ENCODE measurements at regions not wholly inside any gene's neighbourhood (a gene's known extent, or its start where the extent isn't known, plus 50 kb on each side); places are given as distances from the start of the nearest gene placed in this dataset.

DNA sequence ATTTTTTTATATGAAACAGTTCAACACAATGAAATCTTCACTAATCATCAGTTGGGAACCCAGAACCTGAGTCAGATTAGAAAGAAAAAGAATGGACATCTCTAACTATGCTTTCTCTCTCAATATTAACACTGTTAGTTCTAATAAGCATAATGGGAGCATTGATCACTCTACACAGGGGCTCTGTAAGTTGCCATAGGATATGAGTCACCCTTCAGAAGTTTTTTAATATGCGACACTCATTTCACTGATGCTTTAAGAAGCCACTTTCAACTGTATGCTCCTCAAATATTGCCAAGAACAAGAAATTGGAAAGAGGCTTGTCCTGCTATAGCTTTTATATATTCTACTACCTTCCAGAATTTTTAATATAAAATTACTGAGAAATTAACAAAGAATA, 187.0 kb downstream of the AASDH start:
- DNase-seq, result no peak

DNA sequence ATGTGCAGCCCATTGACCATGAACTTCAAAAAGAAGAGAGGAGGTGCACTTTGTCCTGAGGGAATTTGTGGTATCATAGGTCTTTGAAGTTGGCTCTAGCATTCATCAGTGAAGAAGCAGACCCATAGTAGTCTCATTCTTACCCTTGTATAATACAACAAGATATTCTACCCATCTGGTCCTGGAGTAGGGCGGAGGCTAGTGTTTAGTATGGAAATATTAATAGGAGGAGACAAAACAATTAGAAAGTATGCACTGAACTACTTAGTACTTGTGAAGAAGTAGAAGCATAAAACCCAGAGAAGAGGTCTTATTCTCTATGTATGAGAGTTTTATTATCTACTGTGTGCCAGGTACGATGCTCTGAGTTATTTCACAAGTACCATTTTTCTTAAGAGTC, 189.0 kb downstream of the AASDH start:
- no peak for DNase-seq

DNA sequence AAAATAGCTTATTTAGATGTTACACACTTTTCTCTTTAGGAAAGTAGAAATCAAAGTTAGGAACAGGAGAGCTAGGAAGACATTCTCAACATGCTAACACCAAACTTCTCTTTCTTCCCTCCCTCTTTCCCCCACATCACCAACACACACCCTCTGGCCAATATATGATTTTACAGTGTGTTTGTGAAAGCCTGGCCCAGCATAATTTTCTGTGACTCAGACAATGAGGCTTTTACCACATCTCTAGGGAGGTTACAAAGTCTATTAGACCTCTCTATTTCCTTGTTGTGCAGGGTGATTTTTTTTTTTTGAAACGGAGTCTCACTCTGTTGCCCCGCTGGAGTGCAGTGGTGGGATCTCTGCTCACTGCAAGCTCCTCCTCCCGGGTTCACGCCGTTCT, 189.9 kb downstream of the AASDH start:
- DNase-seq, result no peak

DNA sequence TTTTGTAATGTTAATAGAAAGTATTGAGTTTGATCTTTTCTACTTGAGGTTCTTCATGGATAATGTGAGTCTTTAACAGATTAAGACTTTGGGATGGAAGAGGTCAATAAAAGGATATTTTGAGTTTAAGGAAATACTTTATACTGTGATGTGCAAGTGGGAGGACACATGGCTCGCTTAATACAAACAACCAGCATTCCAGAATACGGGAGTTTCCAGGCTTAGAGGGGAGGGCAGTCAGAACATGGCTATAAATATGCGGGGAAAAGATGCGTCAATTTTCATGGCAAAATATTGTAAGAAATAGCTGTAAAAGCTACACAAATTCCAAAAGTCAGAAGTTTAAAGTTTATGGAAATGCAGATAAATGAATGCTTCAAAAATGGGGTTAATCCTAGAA, 192.3 kb downstream of the AASDH start:
- DNase-seq, result no peak

DNA sequence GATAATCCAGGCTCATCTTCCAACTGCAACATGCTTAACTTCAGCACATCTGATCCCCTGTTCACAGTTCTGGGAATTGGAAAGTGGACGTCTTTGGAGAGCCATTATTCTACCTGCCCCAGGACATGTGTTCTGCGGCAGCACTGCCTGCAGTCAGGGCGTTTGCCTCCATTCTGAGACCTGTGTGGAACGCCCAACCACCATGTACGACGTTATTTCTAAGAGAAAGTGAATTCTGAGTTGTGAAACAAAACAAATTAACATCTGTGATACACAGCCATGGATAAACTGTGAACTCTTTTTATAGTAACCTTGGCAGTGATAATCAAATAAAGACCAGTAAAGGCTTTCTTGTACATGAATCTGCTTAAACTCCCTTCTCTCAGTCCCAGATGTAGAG, 195.8 kb downstream of the AASDH start:
- no peak for DNase-seq

DNA sequence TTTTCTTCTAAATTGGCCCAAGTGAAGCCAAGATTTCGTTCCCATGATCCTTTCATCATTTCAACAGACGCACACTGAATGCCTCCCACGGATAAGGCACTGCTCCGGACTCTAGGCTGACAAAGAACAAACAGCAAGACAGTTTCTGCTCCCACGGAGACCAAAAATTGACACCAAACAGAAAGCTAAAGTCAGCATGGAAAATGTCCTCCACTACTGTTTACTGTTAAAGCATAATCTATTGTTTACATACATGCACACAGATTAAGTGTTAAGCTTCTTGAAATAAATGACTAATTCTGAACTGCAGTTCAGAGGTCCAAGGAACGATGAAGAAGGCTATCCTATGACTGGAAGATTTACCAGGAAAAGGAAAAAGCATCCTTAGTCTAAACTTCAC, 199.6 kb downstream of the AASDH start:
- no peak for DNase-seq

DNA sequence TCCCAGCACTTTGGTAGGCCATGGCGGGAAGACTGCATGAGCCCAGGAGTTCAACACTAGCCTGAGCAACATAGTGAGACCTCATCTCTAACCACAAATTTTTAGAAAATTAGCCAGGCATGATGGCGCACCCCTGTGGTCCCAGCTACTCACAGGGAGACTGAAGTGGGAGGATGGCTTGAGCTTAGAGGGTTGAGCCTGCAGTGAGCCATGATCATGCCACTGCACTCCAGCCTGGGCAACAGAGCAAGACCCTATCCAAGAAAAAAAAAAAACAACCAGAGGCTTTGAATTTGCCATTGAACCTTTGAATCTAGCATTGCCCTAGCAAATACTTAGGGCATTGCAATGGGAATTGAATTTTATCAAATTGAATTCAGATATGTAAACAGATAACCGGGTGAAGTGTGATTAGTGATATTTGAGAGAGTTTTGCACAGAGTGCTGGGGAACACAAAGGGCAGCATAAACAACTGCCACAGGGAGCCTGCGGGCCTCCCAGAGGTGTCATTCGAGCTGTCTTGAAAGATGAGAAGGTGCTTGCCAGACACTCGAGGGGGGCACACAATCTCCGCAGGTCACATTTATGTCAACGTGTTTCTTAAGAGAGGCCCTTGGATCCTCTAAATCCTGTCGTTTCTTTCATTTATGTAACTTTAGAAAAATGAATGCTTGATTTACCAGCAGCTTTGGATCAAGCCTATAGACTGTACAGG, 200.3 kb downstream of the AASDH start:
- DNase-seq, result no peak

DNA sequence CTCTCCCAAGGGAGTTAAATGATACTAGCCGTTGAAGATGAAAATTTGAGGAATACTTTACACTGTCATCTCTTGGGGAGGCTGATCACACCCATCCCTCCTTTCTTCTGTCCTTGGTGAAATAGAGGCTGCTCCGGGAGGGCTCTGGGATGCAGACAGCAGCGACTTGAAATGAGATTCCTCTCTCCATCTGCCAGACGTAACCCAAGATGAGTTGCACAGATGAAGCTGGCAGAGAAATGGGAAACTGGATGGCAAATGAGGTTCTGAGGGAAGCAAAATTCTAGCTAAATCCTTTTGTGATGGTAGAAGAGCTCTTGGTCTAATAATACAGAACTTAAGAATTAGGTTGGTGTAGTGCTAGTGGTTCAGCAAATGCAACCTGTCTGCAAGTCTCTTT, 201.4 kb downstream of the AASDH start:
- DNase-seq, result no peak

DNA sequence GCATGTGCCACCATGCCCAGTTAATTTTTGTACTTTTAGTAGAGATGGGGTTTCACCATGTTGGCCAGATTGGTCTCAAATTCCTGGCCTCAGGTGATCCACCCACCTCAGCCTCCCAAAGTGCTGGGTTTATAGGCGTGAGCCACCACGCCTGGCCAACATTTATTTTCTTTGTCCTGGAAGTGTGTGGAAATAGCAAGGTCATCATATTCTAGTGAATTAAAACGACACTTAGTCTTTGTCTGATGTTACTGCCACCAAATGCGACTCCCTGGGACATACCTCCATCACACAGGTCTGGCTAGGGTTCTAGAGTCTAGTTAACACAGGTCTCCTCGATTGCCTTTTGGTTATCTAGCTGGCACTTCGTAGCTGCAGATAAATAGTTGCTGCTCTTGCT, 203.1 kb downstream of the AASDH start:
- no peak for DNase-seq

DNA sequence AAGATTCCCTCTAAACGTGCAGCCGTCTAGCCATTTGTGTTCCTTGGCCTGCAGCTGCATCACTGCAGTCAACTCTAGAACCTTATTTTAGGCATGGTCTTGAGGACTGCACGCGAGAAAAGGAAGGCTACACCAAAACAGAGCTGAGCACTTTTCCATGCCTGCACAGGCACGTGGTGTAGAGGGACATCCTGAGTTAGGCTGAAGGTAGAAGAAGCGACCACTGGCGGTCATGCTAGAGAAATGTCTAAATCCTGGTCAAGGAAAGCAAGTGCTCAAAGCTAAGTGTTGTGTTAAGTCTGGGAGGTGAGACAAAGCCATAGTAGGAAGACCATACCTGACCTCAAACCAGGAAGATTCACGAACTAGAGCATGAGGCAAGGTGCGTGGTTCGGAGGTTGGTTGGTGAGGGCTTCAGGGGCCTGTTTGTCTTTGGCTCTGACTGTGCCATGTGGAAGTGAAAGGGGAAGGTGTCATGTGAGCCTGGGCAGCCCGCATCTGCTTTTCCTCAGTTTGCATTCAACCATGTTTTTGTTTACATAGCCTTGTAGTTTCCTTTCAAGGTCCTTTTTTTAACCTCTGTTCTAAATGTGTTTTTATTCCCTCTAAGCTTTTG, 203.8 kb downstream of the AASDH start:
- DNase-seq, result no peak

DNA sequence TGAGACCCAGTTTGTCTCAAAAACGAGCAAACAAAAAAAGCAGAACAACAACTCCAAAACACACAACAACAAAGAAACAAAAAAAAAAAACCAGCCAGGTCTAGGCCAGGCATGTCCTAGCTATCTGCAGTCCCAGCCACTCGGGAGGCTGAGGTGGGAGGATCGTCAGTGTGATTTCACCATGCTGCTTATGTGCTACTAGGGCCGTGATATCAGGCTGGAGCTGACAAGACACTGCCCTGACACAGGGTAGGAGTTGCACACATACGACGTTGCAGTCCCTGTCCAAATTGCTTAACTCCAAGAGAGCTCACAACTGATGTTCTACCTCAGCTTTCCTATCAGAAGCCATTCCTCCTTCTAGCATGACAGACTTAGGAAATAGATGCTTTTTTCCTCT, 204.9 kb downstream of the AASDH start:
- no peak for DNase-seq

DNA sequence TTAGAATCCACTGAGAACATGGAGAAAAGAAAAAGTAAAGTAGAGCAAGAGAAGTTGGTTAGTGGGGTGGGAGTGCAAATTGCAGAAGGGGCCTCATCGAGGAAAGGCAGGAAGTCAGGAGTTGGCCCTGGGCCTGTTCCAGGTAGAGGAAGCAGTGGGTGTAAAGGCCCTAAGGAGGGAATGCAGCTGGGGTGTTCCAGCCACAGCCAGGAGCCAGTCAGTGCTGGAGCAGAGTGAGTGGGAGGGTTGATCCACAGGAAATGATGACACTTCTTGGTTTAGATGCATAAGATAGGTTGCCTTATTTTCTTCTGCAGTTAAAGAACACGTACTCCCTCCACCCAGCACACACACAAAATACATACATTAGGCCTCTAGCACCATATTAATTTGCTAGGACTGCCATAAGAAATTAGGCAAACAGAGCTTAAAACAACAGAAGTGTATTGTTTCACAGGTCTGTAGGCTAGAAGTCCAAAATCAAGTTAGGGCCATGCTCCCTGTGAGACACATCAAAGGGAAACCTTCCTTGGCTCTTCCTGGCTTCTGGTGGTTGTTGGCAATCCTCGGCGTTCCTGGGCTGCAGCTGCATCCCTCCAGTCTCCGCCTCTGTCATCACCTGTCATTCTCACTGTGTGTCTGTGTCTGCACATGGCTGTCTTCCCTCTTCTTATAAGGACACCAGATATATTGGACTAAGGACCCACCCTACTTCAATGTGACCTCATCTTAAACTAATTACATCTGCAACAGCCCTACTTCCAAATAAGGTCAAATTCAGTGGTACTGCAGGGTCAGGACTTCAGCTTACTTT, 205.9 kb downstream of the AASDH start:
- DNase-seq, result no peak

DNA sequence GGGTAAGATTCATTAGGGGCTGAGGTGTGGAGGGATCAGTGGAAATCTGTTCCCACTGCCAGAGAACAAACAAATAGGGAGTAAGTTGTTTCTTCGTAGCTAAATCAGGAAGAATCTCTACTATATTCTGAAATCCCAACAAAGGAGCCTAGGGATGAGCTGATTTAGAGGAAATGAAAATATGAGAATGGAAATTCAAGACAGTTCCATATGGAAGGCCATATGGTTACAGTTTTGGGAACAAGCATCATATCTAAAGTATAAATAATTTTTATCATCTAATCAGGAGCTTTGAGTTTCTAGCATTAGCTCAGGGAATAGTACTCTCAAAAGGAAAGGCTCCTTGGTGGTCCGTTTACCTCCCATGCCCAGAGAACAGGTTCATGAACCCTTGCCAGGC, 218.2 kb downstream of the AASDH start:
- no peak for DNase-seq

DNA sequence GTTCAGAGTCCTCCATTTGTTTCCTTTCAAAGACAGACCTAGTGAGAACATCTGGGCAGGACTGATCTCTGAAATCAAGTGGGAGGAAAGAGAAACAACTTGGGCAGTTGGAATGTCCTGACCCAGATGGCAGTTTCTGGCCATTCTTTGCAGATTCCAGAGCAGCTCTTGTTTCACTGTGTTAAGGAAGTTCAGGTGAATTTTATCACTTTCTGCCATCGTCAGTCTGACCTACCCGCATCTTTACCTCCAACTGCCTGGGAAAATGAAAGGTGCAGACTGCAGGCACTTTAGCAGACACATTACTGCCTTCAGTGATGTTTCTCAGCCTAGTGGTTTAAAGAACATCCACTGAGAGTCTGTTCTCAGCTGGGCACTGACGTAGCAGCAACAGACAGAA, 216.2 kb downstream of the CEP135 start:
- no peak for DNase-seq

DNA sequence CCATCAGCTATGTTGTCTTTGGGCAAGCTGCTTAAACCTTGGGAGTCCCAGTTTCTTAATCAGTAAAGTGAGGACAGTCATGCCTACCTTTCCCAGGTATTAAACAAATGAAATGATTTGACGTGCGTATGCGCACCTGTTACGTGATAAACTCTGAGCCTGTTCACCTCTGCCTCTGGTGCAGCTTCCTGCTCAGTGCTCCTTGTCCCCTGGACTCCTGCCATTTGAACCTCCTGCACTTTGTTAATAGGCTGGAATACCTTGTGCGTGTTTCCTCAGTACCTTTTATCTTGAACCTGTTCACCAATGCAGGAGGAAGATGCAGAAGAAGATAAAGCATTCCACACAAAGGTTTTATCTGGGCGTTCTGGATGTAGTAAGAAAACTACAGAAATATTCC, 211.9 kb downstream of the CEP135 start:
- no peak for DNase-seq

DNA sequence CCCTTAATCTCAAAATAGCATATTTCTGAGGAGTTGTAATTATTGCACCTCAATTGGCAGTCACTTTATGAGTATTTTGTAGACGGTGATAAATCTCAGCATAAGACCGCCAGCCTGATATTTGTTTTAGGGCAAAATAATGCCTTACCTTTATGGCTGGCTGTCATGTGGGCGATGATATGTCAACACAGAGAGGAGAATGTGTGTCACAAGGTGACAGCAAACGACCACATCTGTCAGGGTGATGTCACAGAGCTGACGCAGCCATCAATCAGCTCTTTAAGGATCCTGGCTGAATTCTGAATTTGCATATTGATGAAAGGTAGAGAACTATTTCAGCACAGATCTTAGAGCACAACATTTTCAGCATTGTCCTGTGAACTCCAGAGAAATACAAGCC, 209.7 kb downstream of the CEP135 start:
- no peak for DNase-seq

DNA sequence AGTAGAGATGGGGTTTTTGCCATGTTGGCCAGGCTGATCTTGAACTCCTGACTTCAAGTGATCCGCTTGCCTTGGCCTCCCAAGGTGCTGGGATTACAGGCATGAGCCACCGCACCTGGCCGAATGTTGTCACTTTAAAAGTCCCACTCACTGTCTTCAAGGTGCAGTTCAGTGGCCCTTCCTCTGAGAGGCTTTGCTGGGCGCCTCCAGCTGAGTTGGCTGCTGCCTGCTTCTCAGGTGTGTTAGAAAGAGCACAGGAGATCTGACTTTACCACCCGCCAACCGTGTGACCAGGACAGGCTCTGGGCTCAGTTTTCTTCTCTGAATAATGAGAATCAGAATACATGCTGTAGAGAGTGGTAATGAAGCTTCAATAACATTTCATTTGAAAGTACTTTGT, 207.4 kb downstream of the CEP135 start:
- DNase-seq, result no peak

DNA sequence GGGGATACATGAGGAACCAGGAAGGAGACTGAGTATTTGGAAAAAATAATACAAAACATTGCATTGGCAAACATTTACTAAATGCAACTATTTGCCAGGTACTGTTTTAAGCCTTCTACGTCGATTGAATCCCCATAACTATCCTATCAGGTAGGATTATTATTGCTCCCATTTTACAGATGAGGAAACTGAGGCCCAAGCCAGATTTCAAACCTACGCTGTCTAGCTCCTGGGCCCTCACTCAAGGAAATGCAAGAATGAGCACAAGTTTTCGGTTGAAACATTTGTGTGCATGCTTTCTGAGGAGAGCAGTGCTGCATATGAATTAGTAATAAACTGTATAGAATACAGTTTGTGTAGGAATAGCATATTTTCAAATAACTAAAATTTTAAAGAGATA, 206.7 kb downstream of the CEP135 start:
- no peak for DNase-seq

DNA sequence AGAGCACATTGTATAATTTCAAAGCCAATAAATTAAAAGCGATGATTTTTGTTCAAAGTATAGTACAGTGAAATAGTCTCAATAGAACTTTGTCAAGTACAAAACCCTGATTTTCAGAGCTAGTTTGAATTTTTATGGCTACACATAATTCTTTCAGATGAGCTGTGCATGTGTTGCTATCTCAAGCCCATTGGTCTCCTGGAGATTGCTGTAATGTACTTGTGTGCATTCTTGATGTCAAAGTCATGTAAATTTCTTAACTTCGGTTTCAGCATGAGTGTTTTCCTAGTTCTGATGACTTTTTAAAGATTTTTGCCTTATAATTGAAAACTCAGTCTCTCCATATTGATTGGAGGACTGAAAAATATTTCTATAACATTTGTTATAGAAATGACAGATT, 200.8 kb downstream of the CEP135 start:
- no peak for DNase-seq

DNA sequence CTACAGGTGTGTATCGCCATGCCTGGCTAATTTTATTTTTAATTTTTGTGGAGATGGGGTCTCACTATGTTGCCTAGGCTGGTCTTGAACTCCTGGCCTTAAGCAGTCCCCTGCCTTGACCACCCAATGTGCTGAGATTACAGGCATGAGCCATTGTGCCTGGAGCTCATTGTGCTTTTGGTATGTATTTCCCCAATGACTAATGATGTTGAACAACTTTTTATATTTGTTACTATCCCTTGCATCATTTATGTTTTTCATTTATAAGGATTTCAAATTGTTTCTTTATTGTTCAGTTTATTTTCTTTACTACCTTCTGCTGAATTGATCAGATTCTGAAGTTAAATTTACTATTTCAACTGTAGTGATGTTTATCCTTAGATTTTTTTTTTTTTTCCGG, 199.7 kb downstream of the CEP135 start:
- no peak for DNase-seq

DNA sequence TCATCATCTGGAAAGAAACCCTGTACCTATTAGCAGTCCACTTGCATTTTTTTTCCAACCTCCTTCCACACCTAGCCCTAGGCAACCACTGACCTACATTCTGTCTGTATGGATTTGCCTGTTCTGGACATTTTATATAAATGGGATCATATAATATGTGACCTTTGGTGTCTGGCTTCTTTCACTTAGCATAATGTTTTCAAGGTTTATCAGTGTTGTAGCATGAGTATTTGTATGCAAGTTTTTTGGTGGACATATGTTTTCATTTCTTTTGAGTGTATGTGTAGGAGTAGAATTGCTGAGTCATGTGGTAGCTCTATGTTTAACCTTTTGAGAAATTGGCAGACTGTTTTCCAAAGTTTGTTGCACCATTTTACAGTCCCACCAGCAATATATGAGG, 198.6 kb downstream of the CEP135 start:
- DNase-seq, result no peak

DNA sequence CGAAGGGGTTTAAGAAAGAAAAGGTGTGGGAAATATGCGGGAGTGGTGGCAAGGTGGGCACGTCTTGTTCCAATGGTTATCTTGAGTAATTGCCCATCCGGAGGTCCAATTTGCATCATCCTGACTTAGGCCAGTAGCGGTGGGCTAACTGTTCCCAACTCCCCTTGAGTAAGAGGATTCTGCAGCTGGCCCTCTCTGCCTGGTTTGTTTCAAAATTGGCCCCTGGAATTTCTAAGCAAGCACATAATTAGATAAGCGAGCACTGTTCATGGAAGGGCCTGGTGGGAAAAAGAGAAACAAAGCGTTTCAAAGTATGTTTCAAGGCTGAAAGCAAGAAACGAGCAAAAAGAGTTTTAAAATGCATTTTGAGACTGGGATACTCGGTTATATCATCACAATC, 198.2 kb downstream of the CEP135 start:
- DNase-seq, result no peak

DNA sequence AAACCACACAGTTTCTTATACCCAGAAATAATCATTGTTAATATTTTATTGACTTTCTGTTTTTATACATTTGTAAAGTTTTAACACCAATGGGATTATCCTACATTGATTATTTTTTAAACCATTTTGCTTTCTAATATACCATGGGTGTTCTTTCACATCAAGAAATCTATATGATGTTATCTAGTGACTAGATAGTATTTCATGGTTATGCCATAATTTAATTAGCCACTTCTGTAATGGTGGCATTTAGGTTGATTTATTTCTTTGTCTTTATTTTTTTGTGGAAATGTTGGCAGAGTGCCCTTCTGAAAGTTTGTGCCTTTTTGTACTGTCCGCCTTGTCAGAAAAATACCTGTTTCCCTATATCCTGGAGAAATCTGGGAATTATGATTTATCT, 193.3 kb downstream of the CEP135 start:
- no peak for DNase-seq

DNA sequence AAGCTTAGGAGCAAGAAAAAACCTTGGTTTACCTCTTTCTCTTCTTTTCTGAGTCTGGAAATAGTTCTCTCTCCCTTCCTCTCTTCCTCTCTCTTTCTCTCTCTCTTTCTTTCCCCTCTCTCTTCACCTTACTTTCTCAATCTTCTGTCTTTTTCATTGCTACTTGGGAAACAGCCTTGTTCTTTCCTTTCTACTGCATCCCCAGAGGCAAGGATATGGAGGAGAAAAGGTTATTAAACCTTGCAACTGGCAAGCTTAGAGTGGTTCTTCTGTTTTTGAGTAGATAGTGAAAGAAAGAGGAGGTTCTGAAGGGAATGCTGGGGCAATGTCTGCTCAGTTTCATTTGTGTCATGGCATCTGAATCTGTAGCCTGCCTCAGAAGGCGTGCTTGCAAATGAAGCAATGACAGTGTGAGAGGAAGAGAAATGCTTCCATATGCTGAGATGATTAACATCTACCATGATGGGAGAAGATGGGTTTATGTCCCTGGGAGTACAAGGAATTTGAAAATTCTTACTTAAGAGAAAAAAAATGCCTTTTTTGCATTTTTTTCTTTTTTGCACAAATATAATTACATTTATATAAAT, 190.6 kb downstream of the CEP135 start:
- no peak for DNase-seq
